ENCODE measurements at regions not wholly inside any gene's neighbourhood (a gene's known extent, or its start where the extent isn't known, plus 50 kb on each side); places are given as distances from the start of the nearest gene placed in this dataset.

GRCh38 chr20:57905448-57905847 is 195.6 kb upstream of the PMEPA1 start:
- peaks cover 3% of the 10 kb centered on the region; the same call in 2 of the 3 replicates for H3K4me1 Mint-ChIP-seq

More at GRCh38 chr20:57905448-57905847, 195.6 kb upstream of the PMEPA1 start:
- no peak overlapping the region for H3K27ac Mint-ChIP-seq
- H3K9me3 Mint-ChIP-seq = no peaks in the 10 kb centered on the region
- Histone ChIP-seq H3K4me2 (no peak overlapping the region), H3K27ac (ENCODE audit: low read depth) (no peak overlapping the region), H3K9me2 (ENCODE audit: insufficient read depth) (no peaks in the 10 kb centered on the region; the same call in 1 of the 2 replicates), H4K20me1 (replicated peaks; ENCODE audit: insufficient read depth) (no peaks in the 10 kb centered on the region), H3K36me3 (ENCODE audit: insufficient read depth) (no peaks in the 10 kb centered on the region), H3K27me3 (ENCODE audit: insufficient read depth) (no peaks in the 10 kb centered on the region), H3F3A (replicated peaks; ENCODE audit: low read depth) (no peaks in the 10 kb centered on the region), H3K4me1 (ENCODE audit: insufficient read depth) (no peaks in the 10 kb centered on the region), H2AFZ (no peak overlapping the region), H3K79me2 (replicated peaks; ENCODE audit: insufficient read depth) (no peaks in the 10 kb centered on the region), H3K4me3 (no peak overlapping the region)
- no peak overlapping the region for H3K4me3 Mint-ChIP-seq
- peaks cover 7% of the 10 kb centered on the region for H3K27me3 Mint-ChIP-seq (ENCODE audit: insufficient read depth, low read depth, poor library complexity)
- TF ChIP-seq EZH2phosphoT487 (IDR thresholded peaks at IDR 0.05; ENCODE audit: unreplicated experiment) = no peak
- no peak for TF ChIP-seq NANOG (IDR thresholded peaks at IDR 0.05; ENCODE audit: borderline replicate concordance)
- TF ChIP-seq, protein P1, sequence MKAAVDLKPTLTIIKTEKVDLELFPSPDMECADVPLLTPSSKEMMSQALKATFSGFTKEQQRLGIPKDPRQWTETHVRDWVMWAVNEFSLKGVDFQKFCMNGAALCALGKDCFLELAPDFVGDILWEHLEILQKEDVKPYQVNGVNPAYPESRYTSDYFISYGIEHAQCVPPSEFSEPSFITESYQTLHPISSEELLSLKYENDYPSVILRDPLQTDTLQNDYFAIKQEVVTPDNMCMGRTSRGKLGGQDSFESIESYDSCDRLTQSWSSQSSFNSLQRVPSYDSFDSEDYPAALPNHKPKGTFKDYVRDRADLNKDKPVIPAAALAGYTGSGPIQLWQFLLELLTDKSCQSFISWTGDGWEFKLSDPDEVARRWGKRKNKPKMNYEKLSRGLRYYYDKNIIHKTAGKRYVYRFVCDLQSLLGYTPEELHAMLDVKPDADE (IDR thresholded peaks at IDR 0.05) = no peak
- TF ChIP-seq REST (IDR thresholded peaks at IDR 0.05; ENCODE audit: unreplicated experiment) = no peak
- TF ChIP-seq CREB1 (CRISPR knock-in tag; IDR thresholded peaks at IDR 0.05; ENCODE audit: low read depth) = no peak
- TF ChIP-seq STAT1 (IDR thresholded peaks at IDR 0.05; ENCODE audit: unreplicated experiment) = no peak
- TF ChIP-seq JUNB (IDR thresholded peaks at IDR 0.05; ENCODE audit: unreplicated experiment) = no peak
- TF ChIP-seq, protein P2, sequence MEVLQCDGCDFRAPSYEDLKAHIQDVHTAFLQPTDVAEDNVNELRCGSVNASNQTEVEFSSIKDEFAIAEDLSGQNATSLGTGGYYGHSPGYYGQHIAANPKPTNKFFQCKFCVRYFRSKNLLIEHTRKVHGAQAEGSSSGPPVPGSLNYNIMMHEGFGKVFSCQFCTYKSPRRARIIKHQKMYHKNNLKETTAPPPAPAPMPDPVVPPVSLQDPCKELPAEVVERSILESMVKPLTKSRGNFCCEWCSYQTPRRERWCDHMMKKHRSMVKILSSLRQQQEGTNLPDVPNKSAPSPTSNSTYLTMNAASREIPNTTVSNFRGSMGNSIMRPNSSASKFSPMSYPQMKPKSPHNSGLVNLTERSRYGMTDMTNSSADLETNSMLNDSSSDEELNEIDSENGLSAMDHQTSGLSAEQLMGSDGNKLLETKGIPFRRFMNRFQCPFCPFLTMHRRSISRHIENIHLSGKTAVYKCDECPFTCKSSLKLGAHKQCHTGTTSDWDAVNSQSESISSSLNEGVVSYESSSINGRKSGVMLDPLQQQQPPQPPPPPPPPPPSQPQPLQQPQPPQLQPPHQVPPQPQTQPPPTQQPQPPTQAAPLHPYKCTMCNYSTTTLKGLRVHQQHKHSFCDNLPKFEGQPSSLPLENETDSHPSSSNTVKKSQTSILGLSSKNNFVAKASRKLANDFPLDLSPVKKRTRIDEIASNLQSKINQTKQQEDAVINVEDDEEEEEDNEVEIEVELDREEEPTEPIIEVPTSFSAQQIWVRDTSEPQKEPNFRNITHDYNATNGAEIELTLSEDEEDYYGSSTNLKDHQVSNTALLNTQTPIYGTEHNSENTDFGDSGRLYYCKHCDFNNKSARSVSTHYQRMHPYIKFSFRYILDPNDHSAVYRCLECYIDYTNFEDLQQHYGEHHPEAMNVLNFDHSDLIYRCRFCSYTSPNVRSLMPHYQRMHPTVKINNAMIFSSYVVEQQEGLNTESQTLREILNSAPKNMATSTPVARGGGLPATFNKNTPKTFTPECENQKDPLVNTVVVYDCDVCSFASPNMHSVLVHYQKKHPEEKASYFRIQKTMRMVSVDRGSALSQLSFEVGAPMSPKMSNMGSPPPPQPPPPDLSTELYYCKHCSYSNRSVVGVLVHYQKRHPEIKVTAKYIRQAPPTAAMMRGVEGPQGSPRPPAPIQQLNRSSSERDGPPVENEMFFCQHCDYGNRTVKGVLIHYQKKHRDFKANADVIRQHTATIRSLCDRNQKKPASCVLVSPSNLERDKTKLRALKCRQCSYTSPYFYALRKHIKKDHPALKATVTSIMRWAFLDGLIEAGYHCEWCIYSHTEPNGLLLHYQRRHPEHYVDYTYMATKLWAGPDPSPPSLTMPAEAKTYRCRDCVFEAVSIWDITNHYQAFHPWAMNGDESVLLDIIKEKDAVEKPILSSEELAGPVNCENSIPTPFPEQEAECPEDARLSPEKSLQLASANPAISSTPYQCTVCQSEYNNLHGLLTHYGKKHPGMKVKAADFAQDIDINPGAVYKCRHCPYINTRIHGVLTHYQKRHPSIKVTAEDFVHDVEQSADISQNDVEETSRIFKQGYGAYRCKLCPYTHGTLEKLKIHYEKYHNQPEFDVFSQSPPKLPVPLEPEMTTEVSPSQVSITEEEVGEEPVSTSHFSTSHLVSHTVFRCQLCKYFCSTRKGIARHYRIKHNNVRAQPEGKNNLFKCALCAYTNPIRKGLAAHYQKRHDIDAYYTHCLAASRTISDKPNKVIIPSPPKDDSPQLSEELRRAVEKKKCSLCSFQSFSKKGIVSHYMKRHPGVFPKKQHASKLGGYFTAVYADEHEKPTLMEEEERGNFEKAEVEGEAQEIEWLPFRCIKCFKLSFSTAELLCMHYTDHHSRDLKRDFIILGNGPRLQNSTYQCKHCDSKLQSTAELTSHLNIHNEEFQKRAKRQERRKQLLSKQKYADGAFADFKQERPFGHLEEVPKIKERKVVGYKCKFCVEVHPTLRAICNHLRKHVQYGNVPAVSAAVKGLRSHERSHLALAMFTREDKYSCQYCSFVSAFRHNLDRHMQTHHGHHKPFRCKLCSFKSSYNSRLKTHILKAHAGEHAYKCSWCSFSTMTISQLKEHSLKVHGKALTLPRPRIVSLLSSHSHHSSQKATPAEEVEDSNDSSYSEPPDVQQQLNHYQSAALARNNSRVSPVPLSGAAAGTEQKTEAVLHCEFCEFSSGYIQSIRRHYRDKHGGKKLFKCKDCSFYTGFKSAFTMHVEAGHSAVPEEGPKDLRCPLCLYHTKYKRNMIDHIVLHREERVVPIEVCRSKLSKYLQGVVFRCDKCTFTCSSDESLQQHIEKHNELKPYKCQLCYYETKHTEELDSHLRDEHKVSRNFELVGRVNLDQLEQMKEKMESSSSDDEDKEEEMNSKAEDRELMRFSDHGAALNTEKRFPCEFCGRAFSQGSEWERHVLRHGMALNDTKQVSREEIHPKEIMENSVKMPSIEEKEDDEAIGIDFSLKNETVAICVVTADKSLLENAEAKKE (CRISPR knock-in tag; IDR thresholded peaks at IDR 0.05) = no peak
- no peak for TF ChIP-seq POLR2AphosphoS5 (IDR thresholded peaks at IDR 0.05; ENCODE audit: low read depth)
- DNase-seq (ENCODE audit: low spot score) (no peak), ATAC-seq (no peak)
- no peaks in the 10 kb centered on the region for H3K36me3 Mint-ChIP-seq (ENCODE audit: low read depth)
